ENCODE measurements at regions not wholly inside any gene's neighbourhood (a gene's known extent, or its start where the extent isn't known, plus 50 kb on each side); places are given as distances from the start of the nearest gene placed in this dataset.

DNA sequence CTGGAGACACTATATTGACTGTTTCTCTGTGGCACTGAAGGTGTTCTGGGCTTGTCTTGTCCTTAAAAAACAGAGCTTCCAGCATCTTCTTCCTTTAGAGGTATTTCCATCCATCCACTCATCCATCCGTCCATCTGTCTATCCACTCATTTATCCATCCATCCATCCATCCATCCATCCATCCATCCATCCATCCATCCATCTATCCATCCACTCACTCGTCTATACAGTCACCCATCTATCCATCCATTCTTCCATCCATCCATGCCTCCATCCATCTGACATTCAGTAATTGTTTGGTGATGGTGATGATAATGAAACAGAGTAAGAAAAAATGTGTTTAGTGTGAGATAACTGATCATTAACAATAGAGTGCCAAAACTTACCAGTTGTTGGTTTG is 334.8 kb downstream of the NSG2 start:
- no peak for DNase-seq

DNA sequence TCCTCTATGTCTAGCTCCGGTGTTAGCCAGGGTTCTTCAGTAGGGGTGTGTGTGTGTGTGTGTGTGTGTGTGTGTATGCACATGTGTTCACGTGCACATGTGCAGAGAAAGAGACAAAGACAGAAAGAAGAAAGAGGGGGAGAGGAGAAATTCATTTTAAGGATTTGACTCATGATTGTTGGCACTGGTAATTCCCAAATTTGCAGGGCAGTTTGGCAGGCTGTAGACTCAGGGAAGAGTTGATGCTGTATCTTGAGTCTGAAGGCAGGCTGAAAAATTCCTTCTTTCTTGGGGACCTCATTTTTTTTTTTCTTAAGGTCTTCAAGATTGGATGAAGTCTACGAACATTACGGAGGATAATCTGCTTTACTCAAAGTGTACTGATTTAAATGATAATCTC is 335.7 kb downstream of the NSG2 start:
- DNase-seq, result no peak

DNA sequence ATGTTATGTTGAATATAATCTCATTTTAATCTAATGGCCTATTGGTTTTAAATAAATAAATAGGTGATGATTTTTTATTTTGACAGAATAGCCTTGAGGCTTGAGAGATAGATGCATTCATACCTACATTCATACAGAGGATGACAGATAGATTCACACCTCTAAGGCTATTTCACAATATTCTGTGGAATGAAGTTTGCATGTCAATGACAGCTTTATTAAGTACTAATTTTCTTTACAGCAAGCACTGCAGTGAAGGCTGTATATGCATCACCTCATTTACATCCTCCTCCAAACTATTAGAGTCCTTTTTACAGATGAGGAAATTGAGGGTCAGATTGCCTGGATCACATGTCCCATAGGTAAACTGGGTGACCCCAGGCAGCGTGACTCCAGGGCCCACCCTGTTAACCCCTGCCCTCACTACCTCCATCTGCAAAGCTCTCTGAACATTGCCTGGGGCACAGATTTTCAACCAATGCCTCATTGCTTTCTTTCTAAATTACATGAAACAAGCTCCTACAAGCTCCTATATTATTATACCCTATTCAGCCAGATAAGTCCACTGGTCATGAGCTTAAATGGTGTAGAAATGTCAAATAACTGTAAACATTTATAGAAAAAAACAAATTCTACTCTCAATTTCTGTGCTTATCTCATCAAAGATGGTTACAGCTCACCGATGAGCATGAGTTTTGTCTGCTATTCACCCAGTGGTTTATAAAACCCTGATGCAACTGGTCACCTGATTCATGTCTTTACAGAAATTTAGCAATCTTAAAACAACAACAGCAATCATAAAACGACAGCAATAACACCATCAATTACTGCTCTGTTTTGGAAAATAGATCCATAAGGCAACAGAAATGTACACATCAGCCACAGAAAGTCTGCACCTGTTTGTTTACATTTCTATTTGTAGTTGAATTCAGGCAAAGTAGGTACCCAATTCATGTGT is 338.0 kb downstream of the NSG2 start:
- DNase-seq, result no peak

DNA sequence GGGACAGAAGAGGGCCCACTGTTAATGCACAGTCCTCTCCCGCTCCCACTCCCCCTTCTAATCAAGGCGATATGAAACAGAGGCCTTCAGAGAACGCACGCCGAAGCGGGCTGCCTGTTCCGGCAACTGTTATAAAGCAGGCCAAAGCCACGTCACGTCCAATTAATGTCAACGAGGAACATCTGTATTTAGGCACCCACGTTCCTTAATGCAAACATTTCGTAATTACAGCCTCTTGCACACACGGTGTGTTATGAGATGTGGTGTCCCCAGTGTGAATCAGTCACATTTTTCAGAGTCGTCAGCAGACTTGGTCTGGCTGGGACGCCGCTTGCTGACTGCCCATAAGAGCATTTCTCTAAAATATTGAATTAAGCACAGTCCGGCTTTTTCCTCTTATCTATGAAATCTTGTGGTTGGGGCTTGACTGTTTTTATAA is 339.0 kb downstream of the NSG2 start:
- DNase-seq, result no peak

DNA sequence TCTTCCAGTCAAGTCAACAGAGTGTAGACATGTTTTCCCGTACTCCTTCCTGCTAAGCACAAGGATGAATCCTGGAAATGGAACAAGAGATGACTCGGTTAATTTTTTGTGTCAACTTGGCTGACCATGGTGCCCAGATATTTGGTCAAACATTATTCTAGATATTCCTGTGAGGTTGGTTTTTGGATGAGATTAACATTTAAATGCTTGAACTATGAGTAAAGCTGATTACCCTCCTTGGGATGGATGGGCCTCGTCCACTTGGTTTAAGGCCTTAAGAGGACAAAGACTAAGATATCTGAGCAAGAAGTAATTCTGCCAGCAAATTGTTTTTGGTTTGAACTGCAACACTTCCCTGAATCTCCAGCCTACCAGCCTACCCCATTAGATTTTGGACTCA is 338.1 kb upstream of the MSX2 start:
- DNase-seq, result no peak

DNA sequence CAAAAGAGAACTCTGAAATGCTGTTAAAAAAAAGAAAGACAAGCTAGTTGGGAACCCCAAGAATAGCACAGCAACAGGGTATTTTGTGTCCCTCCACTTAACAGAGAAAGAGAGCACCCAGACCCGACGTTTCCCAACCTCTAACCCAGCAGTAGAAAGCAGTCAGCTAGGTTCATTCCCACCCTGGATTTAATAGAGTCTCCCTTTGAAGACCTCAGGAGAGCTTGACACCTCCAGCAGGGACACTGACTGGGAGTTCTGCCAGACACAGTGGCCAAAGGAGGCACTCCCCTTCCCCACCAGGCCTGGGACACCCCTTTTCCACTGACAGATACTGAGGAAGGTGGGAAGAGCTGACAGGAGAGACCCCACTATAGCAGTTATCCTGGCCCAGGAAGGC is 337.5 kb upstream of the MSX2 start:
- DNase-seq, result no peak

DNA sequence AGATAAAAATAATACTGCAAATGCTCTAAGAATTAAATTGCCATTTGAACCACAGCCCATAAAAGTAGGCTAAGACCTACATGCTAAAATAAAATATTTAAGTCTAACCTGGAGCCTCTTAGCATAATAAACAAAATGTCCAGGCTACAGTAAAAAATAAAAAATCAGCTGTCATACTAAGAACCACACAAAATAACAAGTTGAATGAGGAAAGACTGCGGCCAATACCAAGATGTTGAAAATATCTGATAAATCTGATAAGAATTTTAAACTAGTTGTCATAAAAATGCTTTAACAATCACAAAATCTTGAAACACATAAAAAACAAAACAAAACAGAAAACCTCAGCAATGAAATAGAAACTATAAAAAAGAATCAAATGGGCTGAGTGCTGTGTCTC is 336.9 kb upstream of the MSX2 start:
- DNase-seq, result no peak

DNA sequence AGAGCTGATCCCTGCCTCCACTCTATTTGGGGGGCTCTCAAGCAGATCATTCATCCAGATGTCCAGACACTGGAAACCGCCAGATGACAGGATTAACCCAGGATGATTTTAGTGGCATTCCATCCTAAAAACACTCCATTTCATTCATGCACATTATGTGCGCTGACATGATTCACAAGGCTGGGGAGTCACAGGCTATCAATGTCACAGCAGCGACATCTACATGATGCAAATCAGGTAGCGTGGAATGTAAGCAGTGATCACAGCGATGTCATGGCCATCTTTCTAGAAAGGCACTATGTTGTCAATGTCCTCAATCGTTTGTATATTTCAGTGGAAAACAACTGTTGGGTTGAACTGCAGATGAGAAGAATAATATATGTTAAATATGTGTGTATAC is 331.5 kb upstream of the MSX2 start:
- DNase-seq, result no peak

DNA sequence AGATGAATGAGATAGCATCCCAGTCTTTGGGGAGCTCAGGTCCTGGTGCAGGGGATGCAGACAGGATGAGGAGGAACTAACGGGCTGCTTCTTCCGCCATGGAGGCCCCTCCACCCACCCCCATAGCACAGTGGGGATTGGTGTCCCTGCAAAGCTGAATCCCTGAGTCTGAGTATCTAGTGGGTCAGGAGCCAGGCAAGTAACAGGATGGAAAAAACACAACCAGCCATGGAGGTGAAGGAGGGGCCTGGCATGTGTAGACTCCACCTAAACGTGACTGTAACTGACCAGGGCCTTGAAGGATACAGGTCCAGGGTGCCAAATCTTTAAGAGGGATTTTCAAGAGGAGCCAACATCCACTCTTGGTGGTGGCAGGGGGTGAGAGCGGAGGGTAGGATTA is 327.8 kb upstream of the MSX2 start:
- DNase-seq, result no peak

DNA sequence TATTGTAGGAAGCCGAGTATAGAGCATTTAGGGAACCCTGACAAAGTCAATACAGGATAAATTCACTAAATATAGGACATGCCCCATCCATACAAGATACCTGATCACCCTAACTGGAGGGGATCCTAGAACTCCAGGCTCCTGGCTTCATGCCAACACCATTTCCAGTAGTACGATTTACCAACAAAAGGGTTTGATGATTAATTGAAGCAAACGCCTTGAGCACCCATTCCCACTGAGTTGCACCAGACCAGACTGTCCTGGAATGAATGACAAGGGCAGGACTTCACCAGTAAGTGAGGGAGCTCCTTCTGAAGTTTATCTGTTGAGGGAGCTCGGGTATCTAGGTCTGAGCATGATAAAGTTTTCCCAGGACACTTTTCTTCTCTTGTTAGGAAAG is 327.2 kb upstream of the MSX2 start:
- no peak for DNase-seq

DNA sequence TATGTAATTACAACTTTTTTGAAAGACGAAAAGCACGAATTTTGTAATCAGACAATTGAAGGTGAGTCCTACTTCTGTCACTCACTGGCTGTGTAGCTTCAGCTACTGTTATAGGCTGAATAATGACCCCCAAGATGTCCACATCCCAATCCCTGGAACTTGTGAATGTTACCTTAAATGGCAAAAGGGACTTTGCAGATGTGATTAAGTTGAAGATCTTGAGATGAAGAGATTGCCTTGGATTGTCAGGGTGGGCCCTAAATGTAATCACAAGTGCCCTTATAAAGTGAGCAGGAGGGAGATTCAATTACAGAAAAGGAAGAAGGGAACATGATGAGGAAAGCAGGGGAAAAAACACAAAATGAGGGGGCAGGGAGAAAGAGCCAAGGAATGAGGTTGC is 326.2 kb upstream of the MSX2 start:
- no peak for DNase-seq

DNA sequence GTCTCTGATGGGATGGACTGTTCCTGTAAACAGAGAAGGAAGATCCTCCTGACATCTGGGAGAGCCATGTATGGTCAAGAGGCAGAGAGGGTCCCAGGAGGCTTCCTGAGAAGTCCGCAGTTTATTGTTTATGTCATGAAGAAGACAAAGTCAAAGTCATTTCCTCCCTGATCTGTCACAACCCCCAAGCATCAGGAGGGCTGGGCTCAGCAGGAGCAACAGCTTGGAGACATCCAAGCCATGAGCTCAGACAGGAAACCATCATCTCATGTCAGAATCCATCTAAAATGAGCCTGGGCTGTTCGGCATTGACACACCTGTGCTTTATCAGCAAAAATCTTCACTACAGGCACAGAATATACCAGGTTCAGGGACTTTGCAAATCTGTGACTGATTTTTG is 325.0 kb upstream of the MSX2 start:
- no peak for DNase-seq

DNA sequence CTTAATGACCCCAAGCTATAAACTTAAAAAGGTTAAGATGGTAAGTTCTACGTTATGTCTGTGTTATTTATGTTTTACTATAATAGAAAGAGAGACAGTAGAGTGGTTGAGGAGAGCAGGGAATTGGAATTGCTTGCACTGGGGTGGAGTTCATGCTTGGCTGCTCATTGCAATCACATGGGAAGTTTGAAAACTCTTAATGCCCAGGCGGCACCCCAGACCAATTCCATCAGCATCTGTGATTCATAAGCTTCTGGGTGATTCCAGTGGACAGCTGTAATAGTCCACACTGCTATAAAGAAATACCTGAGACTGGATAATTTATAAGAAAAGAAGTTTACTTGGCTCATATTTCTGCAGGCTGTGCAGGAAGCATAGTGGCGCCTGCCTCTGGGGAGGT is 323.9 kb upstream of the MSX2 start:
- no peak for DNase-seq

DNA sequence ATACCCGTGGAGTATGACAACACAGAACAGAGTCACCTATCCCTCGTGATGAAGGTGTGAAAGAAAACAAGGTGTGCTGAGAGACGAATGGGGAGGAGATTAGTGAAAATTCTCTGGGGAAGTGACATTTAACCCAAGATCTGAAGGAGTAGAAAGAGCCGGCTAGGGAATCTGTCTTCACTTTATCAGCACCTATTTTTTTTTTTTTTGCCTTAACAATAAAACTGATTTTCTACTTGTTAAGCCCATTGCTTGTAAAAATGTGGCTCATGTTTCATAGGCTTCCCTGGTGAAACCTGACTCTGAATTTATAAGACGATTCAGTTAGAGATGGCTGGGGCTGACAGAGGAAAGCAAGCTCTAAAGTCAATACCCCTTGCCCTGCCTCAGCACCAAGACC is 322.6 kb upstream of the MSX2 start:
- DNase-seq, result no peak

DNA sequence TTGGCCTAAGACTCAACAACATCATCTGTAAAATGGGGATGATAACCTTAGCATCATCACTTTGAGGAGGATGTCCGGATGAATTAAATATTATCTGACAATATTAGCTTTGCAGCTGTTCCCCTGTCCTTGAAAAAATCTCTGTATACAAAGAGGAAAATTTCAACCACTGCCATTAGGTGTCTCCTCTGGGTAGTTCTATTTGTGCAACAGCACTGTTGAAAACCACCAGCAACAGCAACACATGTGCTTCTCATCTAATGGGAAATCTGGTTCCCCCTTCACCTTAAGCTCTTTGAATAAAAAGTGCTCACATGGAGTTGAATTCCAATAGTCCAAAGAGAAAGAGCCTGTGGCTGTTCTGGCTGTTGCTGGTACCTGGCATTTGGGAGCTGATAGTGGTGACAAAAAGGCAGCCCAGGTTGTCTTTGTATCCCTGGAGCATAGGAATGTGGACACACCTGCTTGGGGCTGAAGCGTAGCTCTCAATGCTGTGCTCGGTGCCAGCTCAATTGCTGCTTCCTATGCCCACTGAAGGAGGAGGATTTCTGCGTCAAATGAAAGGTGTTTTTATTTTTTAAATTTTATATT is 322.1 kb upstream of the MSX2 start:
- DNase-seq, result no peak

DNA sequence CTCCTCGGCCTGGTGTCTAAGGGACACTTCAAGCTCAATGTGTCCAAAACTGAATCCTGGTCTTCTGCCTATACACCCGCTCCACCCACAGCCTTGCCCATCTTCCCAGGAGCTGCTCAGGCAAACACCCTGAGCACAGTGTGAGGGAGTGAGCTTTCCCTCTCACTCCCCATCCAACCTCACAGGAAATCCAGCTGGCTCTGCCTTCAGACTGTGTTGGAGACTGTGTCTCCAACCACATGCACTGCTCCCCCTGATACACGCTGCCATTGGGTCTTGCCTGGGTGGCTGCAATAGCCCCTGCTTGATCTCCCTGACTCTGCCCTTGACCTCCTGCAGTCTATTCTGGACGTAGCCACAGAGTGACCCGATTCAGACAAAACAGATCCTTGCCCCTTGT is 319.5 kb upstream of the MSX2 start:
- no peak for DNase-seq

DNA sequence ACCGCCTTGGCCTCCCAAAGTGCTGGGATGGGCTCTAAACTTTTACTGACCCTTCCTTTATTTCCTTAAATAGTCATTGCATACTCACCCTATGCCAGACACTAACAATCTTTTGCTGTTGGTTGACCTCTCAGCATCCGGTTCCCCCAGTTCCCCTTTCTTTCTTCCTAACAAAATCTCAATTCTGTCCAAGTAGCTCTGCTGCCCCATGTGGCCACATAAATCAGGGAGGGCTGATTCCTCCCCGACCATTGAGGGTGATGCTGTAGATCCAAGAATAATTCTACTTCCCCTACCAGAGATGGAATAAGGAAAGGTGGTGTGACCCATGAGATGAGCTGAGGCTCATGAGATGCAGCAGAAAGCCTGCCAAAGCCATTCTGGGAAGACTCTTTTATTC is 315.3 kb upstream of the MSX2 start:
- no peak for DNase-seq

DNA sequence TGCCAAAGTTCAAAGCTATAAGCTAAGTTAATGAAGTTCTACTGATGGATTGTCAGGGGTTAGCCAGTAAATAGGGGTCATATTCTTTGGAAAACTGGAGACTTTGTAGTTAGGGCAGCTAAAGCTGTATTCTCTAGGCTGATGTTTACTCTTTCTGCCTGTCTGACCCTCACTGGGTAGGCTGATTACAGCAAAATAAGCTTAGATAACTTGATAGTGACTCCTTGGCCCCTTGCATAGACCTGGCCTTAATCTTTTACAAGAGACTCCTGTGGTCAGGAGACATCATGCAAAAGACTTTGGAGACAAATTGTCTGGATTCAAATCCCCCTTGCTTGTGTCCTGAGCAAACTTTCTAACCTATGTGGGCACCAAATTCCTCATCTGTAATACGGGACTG is 314.4 kb upstream of the MSX2 start:
- DNase-seq, result no peak

DNA sequence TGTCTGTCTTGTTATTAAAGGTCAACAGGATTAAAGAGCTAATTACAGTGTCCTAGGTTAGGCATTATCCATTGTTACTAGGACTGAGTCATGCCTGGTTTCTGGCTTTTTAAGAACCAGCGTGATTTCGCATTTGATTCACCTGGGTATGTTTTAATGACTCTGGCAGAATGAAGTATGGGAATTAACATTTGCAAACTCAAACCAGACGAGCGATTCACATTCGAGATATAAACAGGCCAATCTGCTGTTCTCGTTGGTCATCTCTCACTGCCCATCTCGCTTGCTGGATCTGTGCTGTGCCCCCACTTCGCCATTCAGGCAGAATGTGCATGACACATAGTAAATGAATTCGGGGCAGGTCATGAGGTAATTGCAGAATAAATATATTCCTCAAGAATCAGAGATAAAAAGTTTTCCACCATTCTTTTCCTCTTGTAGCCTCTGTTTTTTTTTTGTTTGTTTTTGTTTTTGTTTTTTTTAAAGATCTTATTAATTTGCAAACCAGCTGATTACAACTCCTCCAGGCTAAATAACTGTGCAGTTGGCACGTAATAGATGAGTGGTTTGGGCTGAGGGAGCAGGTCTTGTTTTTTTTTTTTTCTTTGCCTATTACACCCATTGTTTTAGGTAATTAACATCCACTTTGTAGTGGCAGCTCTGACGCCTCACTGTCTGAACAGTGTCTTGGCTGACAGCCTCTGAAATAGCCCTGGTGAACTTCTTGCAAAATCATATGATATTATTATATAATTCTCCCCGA is 313.5 kb upstream of the MSX2 start:
- no peak for DNase-seq

DNA sequence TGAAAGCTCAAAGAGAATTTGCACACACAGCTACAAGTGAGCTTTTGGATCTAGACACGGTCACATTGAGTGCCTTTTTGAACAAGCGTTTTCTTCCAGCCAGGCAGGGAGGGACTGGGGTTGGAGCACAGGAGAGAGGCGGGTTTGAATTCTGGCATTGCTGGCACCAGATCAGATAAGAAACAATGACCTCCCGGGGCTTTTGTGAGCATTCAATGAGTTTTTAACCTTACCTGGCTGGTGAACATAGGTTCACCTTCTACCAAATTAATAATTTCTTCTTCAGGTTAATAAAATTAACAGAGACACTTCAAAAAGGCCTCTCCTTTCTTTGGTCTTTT is 312.9 kb upstream of the MSX2 start:
- DNase-seq, result no peak

DNA sequence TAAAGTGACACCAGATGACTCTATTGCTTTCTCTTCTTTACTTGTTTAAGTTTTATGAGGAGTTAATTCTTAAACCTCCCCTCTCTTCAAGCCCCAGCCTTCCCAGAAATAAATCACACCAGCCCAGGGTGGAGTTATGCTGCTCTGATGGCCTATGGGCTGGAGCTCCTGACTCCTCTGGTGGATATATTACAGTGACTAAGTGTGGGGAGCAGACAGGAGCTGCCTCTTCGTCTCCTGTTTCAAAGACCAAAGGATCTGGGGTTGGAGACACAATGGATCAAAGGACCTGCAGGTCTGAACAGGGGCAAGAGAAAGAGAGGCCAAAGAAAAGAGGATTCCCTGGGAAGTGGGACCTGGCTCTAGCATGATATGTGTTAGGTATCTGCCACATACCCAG is 312.0 kb upstream of the MSX2 start:
- no peak for DNase-seq

DNA sequence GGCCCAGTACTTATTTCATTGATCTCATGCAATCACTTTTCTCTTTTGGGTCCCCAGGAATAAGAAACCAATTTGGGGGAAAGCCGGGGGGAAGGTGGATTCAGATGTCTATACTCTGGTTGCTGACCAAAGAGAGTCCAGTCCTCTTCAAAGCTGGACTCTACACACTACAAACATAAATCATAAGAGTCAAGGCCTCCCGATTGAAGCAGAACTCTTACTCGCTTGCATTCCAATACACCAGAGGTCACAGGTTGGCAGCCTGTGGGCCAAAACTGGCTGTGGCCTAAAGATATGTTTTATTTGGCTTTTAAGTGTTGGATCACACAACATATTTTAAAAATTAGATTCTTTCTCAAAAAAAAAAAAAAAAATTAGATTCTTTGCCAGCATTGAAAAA is 311.4 kb upstream of the MSX2 start:
- DNase-seq, result no peak

DNA sequence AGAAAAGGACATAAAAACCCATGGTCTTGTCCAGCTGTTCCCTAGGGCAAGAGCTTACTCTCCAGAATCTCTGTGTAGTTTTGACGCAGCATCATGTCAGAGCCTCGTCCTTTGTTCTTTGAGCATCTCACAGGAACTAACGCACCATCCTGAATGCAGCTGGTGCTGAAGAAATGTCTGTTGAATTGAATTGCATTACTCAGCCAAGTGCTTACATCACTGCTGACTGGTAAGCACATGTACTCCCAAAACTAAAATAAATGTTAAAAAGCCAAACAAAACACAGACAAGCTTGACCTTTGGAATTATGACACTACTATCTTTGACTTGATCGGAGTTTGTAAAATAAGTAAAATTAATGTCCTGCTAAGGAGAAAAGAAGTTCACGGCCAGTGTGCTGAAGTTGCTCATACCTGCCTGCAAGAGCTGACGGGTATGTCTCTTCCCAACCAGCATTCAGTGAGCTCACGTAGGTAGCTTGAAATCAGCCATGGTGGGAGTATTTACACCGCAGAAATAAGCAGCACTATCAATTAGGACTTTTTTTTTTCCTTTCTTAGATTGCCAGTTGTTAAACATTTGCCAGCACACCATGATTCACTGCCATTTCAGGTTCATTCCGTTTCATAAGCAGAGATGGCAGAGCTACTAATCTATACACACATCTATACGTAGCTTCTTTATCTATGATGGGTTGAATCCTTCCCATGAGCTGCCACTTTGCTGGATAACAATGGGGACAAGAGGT is 310.6 kb upstream of the MSX2 start:
- DNase-seq, result no peak

Measured in NCI-H446 (cell line).